Endothelial cell of umbilical vein (primary cell): ENCODE measurements at regions not wholly inside any gene's neighbourhood (a gene's known extent, or its start where the extent isn't known, plus 50 kb on each side); places are given as distances from the start of the nearest gene placed in this dataset.

Source experiments
- EZH2 ChIP-seq: IDR thresholded peaks from 2 replicates; pipeline ENCODE4 v1.6.1; 2012; ENCODE audit warnings: borderline replicate concordance, low read depth, mild to moderate bottlenecking, moderate library complexity, low read length, inconsistent platforms; ENCODE audit not compliant: severe bottlenecking
- GATA2 ChIP-seq: IDR thresholded peaks from 2 replicates; pipeline ENCODE4 v1.7.0; 2011; ENCODE audit warnings: low read depth, mild to moderate bottlenecking, moderate library complexity, mixed read lengths, low read length; ENCODE audit not compliant: insufficient read length, insufficient read depth
- JUN ChIP-seq: IDR thresholded peaks from 2 replicates; pipeline ENCODE4 v1.6.1; 2011; ENCODE audit warnings: borderline replicate concordance, low read depth; ENCODE audit not compliant: insufficient read length, insufficient read depth
- MAX ChIP-seq: IDR thresholded peaks from 2 replicates; pipeline ENCODE4 v1.6.1; 2011; ENCODE audit not compliant: insufficient read depth, insufficient read length
- MYC ChIP-seq: IDR thresholded peaks from one replicate; pipeline ENCODE4 v1.6.1; 2011; ENCODE audit warnings: mild to moderate bottlenecking, low read depth, low read length
- POLR2A ChIP-seq: IDR thresholded peaks from 2 replicates; pipeline ENCODE4 v1.6.1; 2012; ENCODE audit warnings: low read depth, mild to moderate bottlenecking, control low read depth, low read length
- POLR2AphosphoS5 ChIP-seq: IDR thresholded peaks from 2 replicates; pipeline ENCODE4 v1.6.1; 2012; ENCODE audit warnings: low read depth, mild to moderate bottlenecking, control low read depth, low read length, moderate library complexity; ENCODE audit not compliant: insufficient read depth
- TF ChIP-seq, protein P1 (sequence below), 2 donors: IDR thresholded peaks; 1 replicate in 1 of 2; 2 replicates in 1 of 2; pipeline ENCODE4 v1.5.1; 2011; ENCODE audit warnings: low read length in 2 of 2, mild to moderate bottlenecking in 2 of 2, moderate library complexity in 2 of 2, control low read depth in 1 of 2, inconsistent platforms in 1 of 2, low read depth in 1 of 2; ENCODE audit not compliant: insufficient read depth in 1 of 2; ENCODE audit errors: extremely low read depth in 1 of 2

GRCh38 chr6:166228839-166229528 is 61.3 kb upstream of the TBXT start:
- TF ChIP-seq, protein P1, sequence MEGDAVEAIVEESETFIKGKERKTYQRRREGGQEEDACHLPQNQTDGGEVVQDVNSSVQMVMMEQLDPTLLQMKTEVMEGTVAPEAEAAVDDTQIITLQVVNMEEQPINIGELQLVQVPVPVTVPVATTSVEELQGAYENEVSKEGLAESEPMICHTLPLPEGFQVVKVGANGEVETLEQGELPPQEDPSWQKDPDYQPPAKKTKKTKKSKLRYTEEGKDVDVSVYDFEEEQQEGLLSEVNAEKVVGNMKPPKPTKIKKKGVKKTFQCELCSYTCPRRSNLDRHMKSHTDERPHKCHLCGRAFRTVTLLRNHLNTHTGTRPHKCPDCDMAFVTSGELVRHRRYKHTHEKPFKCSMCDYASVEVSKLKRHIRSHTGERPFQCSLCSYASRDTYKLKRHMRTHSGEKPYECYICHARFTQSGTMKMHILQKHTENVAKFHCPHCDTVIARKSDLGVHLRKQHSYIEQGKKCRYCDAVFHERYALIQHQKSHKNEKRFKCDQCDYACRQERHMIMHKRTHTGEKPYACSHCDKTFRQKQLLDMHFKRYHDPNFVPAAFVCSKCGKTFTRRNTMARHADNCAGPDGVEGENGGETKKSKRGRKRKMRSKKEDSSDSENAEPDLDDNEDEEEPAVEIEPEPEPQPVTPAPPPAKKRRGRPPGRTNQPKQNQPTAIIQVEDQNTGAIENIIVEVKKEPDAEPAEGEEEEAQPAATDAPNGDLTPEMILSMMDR (IDR thresholded peaks at IDR 0.05; ENCODE audit: extremely low read depth in 1 of 2, insufficient read depth in 1 of 2, low read depth in 1 of 2, low read length in 2 of 2): no peak
- TF ChIP-seq POLR2AphosphoS5 (no peak), MAX (no peak), EZH2 (no peak), MYC (no peak), POLR2A (no peak), JUN (no peak), GATA2 (no peak)
